ENCODE measurements at regions not wholly inside any gene's neighbourhood (a gene's known extent, or its start where the extent isn't known, plus 50 kb on each side); places are given as distances from the start of the nearest gene placed in this dataset.
"Not testable (repeated sequence)": the region's sequence is repeated elsewhere in the genome, so short reads cannot be mapped to it uniquely, and the experiment has no call there.

DNA sequence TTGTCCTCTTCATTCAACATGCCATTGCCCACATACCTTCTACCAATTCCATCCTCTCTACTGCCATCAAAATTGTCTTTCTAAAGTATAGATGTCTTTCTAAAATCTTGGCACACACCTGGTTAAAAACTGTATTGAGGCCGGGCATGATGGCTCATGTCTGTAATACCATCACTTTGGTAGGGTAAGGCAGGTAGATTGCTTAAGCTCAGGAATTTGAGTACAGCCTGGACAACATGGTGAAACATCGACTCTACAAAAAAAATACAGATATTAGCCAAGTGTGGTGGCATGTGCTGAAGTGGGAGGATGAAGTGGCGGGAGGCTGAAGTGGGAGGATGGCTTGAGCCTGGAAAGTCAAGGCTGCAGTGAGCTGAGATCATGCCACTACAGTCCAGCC, 412.1 kb downstream of the TMEM38B start:
- Histone ChIP-seq H3K27ac (no peak overlapping the region), H3K4me3 (no peak overlapping the region), H3K4me1 (no peaks in the 10 kb centered on the region), H3K36me3 (no peaks in the 10 kb centered on the region), H3K9me3 (no peaks in the 10 kb centered on the region), H3K27me3 (no peaks in the 10 kb centered on the region)
- intact Hi-C loops (cut with DNase I; ENCODE audit: low total_unique reads) (no loop called here), in situ Hi-C loops (cut with MboI; ENCODE audit: low pct_ligation_motif_present in 1 of 4, low pct_unique_long_range_greater_than_20kb in 1 of 4, low sequenced_read_pairs in 3 of 4) (no loop called here)
- WGBS, 2 donors (ENCODE audit: low coverage in 1 of 2) = 83 to 100% methylated on average over 1 to 3 of the region's 3 CpGs
- no peak for DNase-seq
- no peak for TF ChIP-seq POLR2A (IDR thresholded peaks at IDR 0.05)
- TF ChIP-seq POLR2AphosphoS5 (IDR thresholded peaks at IDR 0.05) = no peak
- TF ChIP-seq EP300 (IDR thresholded peaks at IDR 0.05; ENCODE audit: low read depth) = no peak
- TF ChIP-seq, protein P1, sequence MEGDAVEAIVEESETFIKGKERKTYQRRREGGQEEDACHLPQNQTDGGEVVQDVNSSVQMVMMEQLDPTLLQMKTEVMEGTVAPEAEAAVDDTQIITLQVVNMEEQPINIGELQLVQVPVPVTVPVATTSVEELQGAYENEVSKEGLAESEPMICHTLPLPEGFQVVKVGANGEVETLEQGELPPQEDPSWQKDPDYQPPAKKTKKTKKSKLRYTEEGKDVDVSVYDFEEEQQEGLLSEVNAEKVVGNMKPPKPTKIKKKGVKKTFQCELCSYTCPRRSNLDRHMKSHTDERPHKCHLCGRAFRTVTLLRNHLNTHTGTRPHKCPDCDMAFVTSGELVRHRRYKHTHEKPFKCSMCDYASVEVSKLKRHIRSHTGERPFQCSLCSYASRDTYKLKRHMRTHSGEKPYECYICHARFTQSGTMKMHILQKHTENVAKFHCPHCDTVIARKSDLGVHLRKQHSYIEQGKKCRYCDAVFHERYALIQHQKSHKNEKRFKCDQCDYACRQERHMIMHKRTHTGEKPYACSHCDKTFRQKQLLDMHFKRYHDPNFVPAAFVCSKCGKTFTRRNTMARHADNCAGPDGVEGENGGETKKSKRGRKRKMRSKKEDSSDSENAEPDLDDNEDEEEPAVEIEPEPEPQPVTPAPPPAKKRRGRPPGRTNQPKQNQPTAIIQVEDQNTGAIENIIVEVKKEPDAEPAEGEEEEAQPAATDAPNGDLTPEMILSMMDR (IDR thresholded peaks at IDR 0.05) = no peak

DNA sequence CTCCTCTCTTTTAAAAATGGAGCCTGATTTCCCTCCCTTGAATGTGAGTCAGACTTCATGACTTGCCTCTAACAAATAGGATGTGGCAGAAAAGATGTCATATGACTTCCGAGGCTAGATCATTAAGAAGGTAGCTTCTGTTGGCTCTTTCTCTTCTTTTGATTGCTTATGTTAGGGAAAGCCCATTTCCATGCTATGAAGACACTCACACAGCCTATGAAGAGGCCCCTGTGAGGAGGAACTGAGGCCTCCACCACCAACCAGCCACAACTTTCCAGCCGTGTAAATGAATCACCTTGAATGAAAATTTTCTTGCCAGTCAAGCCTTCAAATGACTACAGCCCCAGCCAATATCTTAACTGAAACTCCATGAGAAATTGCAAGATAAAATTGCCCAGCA, 413.4 kb downstream of the TMEM38B start:
- Histone ChIP-seq H3K27ac (no peak overlapping the region), H3K4me3 (no peak overlapping the region), H3K27me3 (no peaks in the 10 kb centered on the region), H3K36me3 (no peaks in the 10 kb centered on the region), H3K9me3 (no peaks in the 10 kb centered on the region), H3K4me1 (no peaks in the 10 kb centered on the region)
- WGBS, 2 donors (ENCODE audit: low coverage in 1 of 2) = 33 to 50% methylated on average over 2 of the region's 2 CpGs
- no peak for DNase-seq
- no peak for TF ChIP-seq EP300 (IDR thresholded peaks at IDR 0.05; ENCODE audit: low read depth)
- TF ChIP-seq POLR2A (IDR thresholded peaks at IDR 0.05) = no peak
- TF ChIP-seq, protein P1 (IDR thresholded peaks at IDR 0.05) = no peak
- TF ChIP-seq POLR2AphosphoS5 (IDR thresholded peaks at IDR 0.05) = no peak
- in situ Hi-C loops (cut with MboI; ENCODE audit: low pct_ligation_motif_present in 1 of 4, low pct_unique_long_range_greater_than_20kb in 1 of 4, low sequenced_read_pairs in 3 of 4) = no loop called here
- intact Hi-C loops (cut with DNase I; ENCODE audit: low total_unique reads) = no loop called here

DNA sequence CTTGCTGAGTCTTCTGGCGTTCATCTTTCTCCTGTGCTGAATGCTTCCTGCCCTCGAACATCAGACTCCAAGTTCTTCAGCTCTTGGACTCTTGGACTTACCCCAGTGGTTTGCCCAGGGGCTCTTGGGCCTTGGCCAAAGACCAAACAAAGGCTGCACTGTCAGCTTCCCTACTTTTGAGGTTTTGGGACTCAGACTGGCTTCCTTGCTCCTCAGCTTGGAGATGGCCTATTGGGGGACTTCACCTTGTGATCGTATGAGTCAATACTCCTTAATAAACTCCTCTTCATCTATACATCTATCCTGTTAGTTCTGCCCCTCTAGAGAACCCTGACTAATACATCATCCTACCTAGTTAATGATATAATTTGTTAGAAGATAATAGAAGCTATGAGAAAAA, 415.4 kb downstream of the TMEM38B start:
- in situ Hi-C loops (cut with MboI; ENCODE audit: low pct_ligation_motif_present in 1 of 4, low pct_unique_long_range_greater_than_20kb in 1 of 4, low sequenced_read_pairs in 3 of 4) = not testable (repeated sequence)

DNA sequence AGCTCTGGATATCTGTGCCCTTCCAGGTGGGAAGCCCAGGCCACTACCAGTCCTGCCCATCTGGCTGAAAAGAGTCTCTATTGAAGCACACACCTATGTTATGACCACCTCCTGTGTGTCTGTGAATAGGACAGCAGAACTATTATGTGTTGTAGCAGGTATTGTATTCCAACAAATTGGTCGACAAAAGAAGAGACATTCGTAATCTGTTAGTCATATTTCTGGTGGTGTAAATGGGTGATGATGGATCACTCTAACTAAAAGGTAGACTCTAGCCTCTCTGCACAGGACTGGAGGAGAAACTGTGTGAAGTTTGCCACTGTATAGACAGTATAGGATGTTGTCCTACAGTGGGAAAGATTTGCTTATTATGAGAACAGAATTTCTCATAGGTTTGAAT, 416.1 kb downstream of the TMEM38B start:
- Histone ChIP-seq H3K4me3 (no peak overlapping the region), H3K36me3 (no peaks in the 10 kb centered on the region), H3K9me3 (no peaks in the 10 kb centered on the region), H3K27ac (no peak overlapping the region), H3K4me1 (no peaks in the 10 kb centered on the region), H3K27me3 (no peaks in the 10 kb centered on the region)
- in situ Hi-C loops (cut with MboI; ENCODE audit: low pct_ligation_motif_present in 1 of 4, low pct_unique_long_range_greater_than_20kb in 1 of 4, low sequenced_read_pairs in 3 of 4) = no loop called here
- no peak for DNase-seq
- intact Hi-C loops (cut with DNase I; ENCODE audit: low total_unique reads) = no loop called here
- WGBS, 2 donors (ENCODE audit: low coverage in 1 of 2) = 97% methylated on average over 2 of the region's 2 CpGs; no CpG with 5 or more reads in 1 of the 2 donors
- no peak for TF ChIP-seq EP300 (IDR thresholded peaks at IDR 0.05; ENCODE audit: low read depth)
- TF ChIP-seq, protein P1 (IDR thresholded peaks at IDR 0.05) = no peak
- TF ChIP-seq POLR2AphosphoS5 (IDR thresholded peaks at IDR 0.05) = no peak
- no peak for TF ChIP-seq POLR2A (IDR thresholded peaks at IDR 0.05)

More for the DNA sequence above, 415.4 kb downstream of the TMEM38B start:
- H3K36me3 ChIP-seq; DNase-seq; H3K4me1 ChIP-seq; H3K4me3 ChIP-seq; H3K27ac ChIP-seq; intact Hi-C loops (cut with DNase I; ENCODE audit: low total_unique reads); H3K9me3 ChIP-seq; H3K27me3 ChIP-seq: not testable (repeated sequence)
- WGBS, 2 donors (ENCODE audit: low coverage in 1 of 2) = 65 to 75% methylated on average over 2 to 3 of the region's 3 CpGs

DNA sequence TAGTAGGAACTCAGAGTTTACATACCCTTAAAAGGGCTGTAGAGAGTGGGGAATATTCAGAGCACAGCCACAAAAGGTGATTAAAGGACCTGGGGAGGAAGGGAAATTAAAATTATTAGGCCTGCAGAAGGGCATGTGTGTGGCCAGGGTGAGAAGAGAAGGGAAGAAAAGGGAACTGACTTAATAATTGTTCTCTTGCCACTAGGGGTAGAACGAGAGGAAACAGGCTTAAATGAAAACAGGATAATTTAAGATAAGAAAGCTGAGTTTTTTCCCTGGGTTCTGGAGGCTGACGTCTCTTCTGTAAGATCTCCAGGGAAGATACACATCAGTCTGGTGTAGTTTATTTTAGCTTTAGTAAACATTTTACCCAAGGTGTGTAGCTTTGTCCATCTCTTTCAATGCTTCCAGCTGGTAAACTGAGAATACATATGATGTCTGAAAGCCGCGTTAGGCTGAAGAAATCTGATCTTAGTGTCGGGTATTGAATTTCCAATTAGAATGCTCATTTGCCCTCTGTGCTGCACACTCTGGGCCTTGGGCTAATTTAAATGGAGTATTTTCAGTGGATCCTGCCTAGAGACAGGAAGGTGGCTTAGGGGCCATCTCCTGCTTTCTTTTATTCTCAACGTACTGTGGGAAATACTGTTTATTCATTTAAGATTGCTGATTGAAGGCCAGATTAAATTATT, 416.8 kb downstream of the TMEM38B start:
- Histone ChIP-seq H3K4me1 (no peaks in the 10 kb centered on the region), H3K9me3 (no peaks in the 10 kb centered on the region), H3K4me3 (no peak overlapping the region), H3K27me3 (no peaks in the 10 kb centered on the region), H3K36me3 (no peaks in the 10 kb centered on the region), H3K27ac (no peak overlapping the region)
- DNase-seq = no peak
- 53 to 72% methylated on average over 6 of the region's 6 CpGs for WGBS, 2 donors (ENCODE audit: low coverage in 1 of 2)
- no peak for TF ChIP-seq EP300 (IDR thresholded peaks at IDR 0.05; ENCODE audit: low read depth)
- no peak for TF ChIP-seq POLR2A (IDR thresholded peaks at IDR 0.05)
- TF ChIP-seq, protein P1 (IDR thresholded peaks at IDR 0.05) = no peak
- TF ChIP-seq POLR2AphosphoS5 (IDR thresholded peaks at IDR 0.05) = no peak
- intact Hi-C loops (cut with DNase I; ENCODE audit: low total_unique reads) (no loop called here), in situ Hi-C loops (cut with MboI; ENCODE audit: low pct_ligation_motif_present in 1 of 4, low pct_unique_long_range_greater_than_20kb in 1 of 4, low sequenced_read_pairs in 3 of 4) (no loop called here)
